ENCODE measurements at regions not wholly inside any gene's neighbourhood (a gene's known extent, or its start where the extent isn't known, plus 50 kb on each side); places are given as distances from the start of the nearest gene placed in this dataset.
A peak's percentile ranks its signal among the peaks of the same experiment; 100 is the strongest.
"Not testable (repeated sequence)": the region's sequence is repeated elsewhere in the genome, so short reads cannot be mapped to it uniquely, and the experiment has no call there.

GRCh38 chr5:174529925-174530681, 194.3 kb upstream of the MSX2 start:
- DNase-seq (ENCODE audit: extremely low read depth, low read depth), result no peak

GRCh38 chr5:174531782-174532191, 192.6 kb upstream of the MSX2 start:
- DNase-seq (ENCODE audit: extremely low read depth, low read depth), result no peak

GRCh38 chr5:174532455-174533453, 191.6 kb upstream of the MSX2 start:
- DNase-seq (ENCODE audit: extremely low read depth, low read depth), result peak; percentile 97

GRCh38 chr5:174533751-174534241, 190.6 kb upstream of the MSX2 start:
- peak; percentile 83 for DNase-seq (ENCODE audit: extremely low read depth, low read depth)

- DNase-seq (ENCODE audit: extremely low read depth, low read depth), result peak; percentile 97
Measured at GRCh38 chr5:174535669-174536068, 188.7 kb upstream of the MSX2 start.

- not testable (repeated sequence) for DNase-seq (ENCODE audit: extremely low read depth, low read depth)
Measured at GRCh38 chr5:174539823-174540222, 184.6 kb upstream of the MSX2 start.

GRCh38 chr5:174542037-174542436, 182.3 kb upstream of the MSX2 start:
- no peak for DNase-seq (ENCODE audit: extremely low read depth, low read depth)

- no peak for DNase-seq (ENCODE audit: extremely low read depth, low read depth)
Measured at GRCh38 chr5:174542471-174542870, 181.9 kb upstream of the MSX2 start.

- no peak for DNase-seq (ENCODE audit: extremely low read depth, low read depth)
Measured at GRCh38 chr5:174545926-174546325, 178.5 kb upstream of the MSX2 start.

GRCh38 chr5:174547814-174548213, 176.6 kb upstream of the MSX2 start:
- no peak for DNase-seq (ENCODE audit: extremely low read depth, low read depth)

GRCh38 chr5:174549254-174549653, 175.1 kb upstream of the MSX2 start:
- DNase-seq (ENCODE audit: extremely low read depth, low read depth), result no peak

- no peak for DNase-seq (ENCODE audit: extremely low read depth, low read depth)
Measured at GRCh38 chr5:174550026-174550425, 174.4 kb upstream of the MSX2 start.

- DNase-seq (ENCODE audit: extremely low read depth, low read depth), result no peak
Measured at GRCh38 chr5:174552428-174552827, 172.0 kb upstream of the MSX2 start.

GRCh38 chr5:174553556-174553955, 170.8 kb upstream of the MSX2 start:
- no peak for DNase-seq (ENCODE audit: extremely low read depth, low read depth)

- DNase-seq (ENCODE audit: extremely low read depth, low read depth), result no peak
Measured at GRCh38 chr5:174555726-174556125, 168.7 kb upstream of the MSX2 start.

- DNase-seq (ENCODE audit: extremely low read depth, low read depth), result peak; percentile 43
Measured at GRCh38 chr5:174556756-174557155, 167.6 kb upstream of the MSX2 start.

- DNase-seq (ENCODE audit: extremely low read depth, low read depth), result no peak
Measured at GRCh38 chr5:174558190-174558589, 166.2 kb upstream of the MSX2 start.

GRCh38 chr5:174559141-174559540, 165.2 kb upstream of the MSX2 start:
- DNase-seq (ENCODE audit: extremely low read depth, low read depth), result no peak

GRCh38 chr5:174559566-174560090, 164.8 kb upstream of the MSX2 start:
- no peak for DNase-seq (ENCODE audit: extremely low read depth, low read depth)

- DNase-seq (ENCODE audit: extremely low read depth, low read depth), result no peak
Measured at GRCh38 chr5:174560861-174561260, 163.5 kb upstream of the MSX2 start.

GRCh38 chr5:174563040-174563439, 161.3 kb upstream of the MSX2 start:
- not testable (repeated sequence) for DNase-seq (ENCODE audit: extremely low read depth, low read depth)
